Astrocyte of the spinal cord (primary cell): ENCODE measurements at regions not wholly inside any gene's neighbourhood (a gene's known extent, or its start where the extent isn't known, plus 50 kb on each side); places are given as distances from the start of the nearest gene placed in this dataset.

Source experiments
- DNase-seq: peaks from one replicate; pipeline ENCODE4 v3.0.0; 2011; ENCODE audit warnings: low read depth, low spot score
- H3K4me3 ChIP-seq: 2 replicates; pipeline ENCODE4 v1.5.1; 2011; ENCODE audit warnings: low read depth, mild to moderate bottlenecking, low read length, moderate library complexity
- CTCF ChIP-seq: IDR thresholded peaks from 2 replicates; pipeline ENCODE4 v1.5.1; 2012; ENCODE audit warnings: low read depth, mild to moderate bottlenecking, low read length, inconsistent platforms
- in situ Hi-C: cut with HindIII; loops from 2 replicates; pipeline ENCODE4 v1.10.0; 2017; ENCODE audit warnings: low sequenced_read_pairs

- TF ChIP-seq CTCF = no peak
- in situ Hi-C loops = no loop called here
- peak overlapping the region; percentile 62 for H3K4me3 ChIP-seq
- peak; percentile 13 for DNase-seq
Observed at GRCh38 chr3:11719406-11720303, 75.9 kb upstream of the VGLL4 start.

GRCh38 chr3:11718637-11719405 is 75.1 kb upstream of the VGLL4 start:
- in situ Hi-C loops = no loop called here
- no peak for TF ChIP-seq CTCF
- DNase-seq = peak; percentile 65
- H3K4me3 ChIP-seq = peak overlapping the region; percentile 62

GRCh38 chr3:11717768-11718636 is 74.3 kb upstream of the VGLL4 start:
- TF ChIP-seq CTCF = no peak
- DNase-seq = peak; percentile 58
- in situ Hi-C loops = no loop called here
- peak overlapping the region; percentile 62 for H3K4me3 ChIP-seq

GRCh38 chr3:11717301-11717700 is 73.6 kb upstream of the VGLL4 start:
- H3K4me3 ChIP-seq = no peak overlapping the region
- peak; percentile 28 for DNase-seq
- no peak for TF ChIP-seq CTCF
- in situ Hi-C loops = no loop called here

GRCh38 chr3:11716573-11717290 is 73.0 kb upstream of the VGLL4 start:
- no peak overlapping the region for H3K4me3 ChIP-seq
- DNase-seq = peak; percentile 7
- in situ Hi-C loops = no loop called here
- TF ChIP-seq CTCF = no peak
